ENCODE measurements at regions not wholly inside any gene's neighbourhood (a gene's known extent, or its start where the extent isn't known, plus 50 kb on each side); places are given as distances from the start of the nearest gene placed in this dataset.

DNA sequence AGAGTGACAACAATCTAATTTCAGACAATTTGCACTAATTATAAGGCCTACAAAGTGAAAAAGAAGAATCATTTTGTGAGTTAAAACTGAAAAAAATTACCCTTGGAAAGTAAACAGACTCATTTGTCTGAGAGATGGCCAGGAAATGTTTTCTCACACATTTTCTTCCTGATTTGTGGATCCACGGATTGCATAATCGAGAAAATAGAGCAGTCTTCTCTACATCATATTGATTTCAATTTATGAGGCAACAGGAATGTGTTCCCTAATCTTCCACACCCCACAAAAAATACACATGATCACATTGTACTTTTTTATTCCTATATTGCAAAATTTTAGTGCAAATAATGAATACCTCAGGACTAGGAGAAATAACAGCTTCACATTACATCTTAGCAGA lies 160.8 kb downstream of the CCER1 start:
- no peak for TF ChIP-seq CTCF (IDR thresholded peaks at IDR 0.05)
- TF ChIP-seq POLR2A (IDR thresholded peaks at IDR 0.05): no peak

All from heart left ventricle (tissue), 13 donors.